ENCODE measurements at regions not wholly inside any gene's neighbourhood (a gene's known extent, or its start where the extent isn't known, plus 50 kb on each side); places are given as distances from the start of the nearest gene placed in this dataset.
"Not testable (repeated sequence)": the region's sequence is repeated elsewhere in the genome, so short reads cannot be mapped to it uniquely, and the experiment has no call there.

GRCh38 chr4:27407616-27408015 is 547.0 kb downstream of the STIM2 start:
- WGBS (ENCODE audit: insufficient coverage) = no CpG with 5 or more reads among the region's 1 CpG
- H3K27ac ChIP-seq (ENCODE audit: low read depth, low read length) = no peak overlapping the region
- no peaks in the 10 kb centered on the region for H3K9me3 ChIP-seq (ENCODE audit: control insufficient read depth, insufficient read depth, low read length)
- no peak for DNase-seq (ENCODE audit: low read depth in 4 of 6, low spot score in 6 of 6)
- H3K4me1 ChIP-seq (ENCODE audit: control insufficient read depth, insufficient read depth, low read length) = no peaks in the 10 kb centered on the region
- no peaks in the 10 kb centered on the region for H3K36me3 ChIP-seq (ENCODE audit: control insufficient read depth, insufficient read depth, low read length)
- no peaks in the 10 kb centered on the region for H3K27me3 ChIP-seq (ENCODE audit: control insufficient read depth, insufficient read depth, low read length)
- H3K4me3 ChIP-seq (ENCODE audit: low read depth, low read length) = no peak overlapping the region

DNA sequence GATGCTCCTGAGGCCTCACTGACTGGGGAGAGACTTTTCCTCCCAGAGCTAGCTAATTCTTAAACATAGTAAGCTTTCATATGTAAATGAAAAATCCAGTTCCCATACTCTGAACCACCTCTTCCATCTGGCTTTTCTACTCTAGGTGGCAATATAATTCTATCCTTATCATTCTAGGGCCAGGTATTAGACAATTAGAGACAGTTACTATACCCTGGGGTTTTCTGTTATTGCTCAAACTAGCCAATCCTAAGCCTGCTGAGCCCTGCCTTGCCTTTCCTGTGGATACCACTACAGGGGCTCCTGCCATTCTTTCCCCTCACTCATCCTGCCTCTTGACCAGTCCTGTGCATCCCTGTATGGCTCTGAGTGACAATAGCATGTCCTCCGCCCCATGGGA is 552.0 kb downstream of the STIM2 start:
- H3K4me1 ChIP-seq (ENCODE audit: control insufficient read depth, insufficient read depth, low read length) = no peaks in the 10 kb centered on the region
- DNase-seq (ENCODE audit: low read depth in 4 of 6, low spot score in 6 of 6) = no peak
- H3K4me3 ChIP-seq (ENCODE audit: low read depth, low read length) = no peak overlapping the region
- H3K27me3 ChIP-seq (ENCODE audit: control insufficient read depth, insufficient read depth, low read length) = no peaks in the 10 kb centered on the region
- H3K36me3 ChIP-seq (ENCODE audit: control insufficient read depth, insufficient read depth, low read length) = no peaks in the 10 kb centered on the region
- no peaks in the 10 kb centered on the region for H3K9me3 ChIP-seq (ENCODE audit: control insufficient read depth, insufficient read depth, low read length)
- H3K27ac ChIP-seq (ENCODE audit: low read depth, low read length) = no peak overlapping the region
- WGBS (ENCODE audit: insufficient coverage) = no CpG with 5 or more reads among the region's 1 CpG

GRCh38 chr4:27414887-27415731 is 554.5 kb downstream of the STIM2 start:
- Histone ChIP-seq H3K4me3 (ENCODE audit: low read depth, low read length) (no peak overlapping the region), H3K9me3 (ENCODE audit: control insufficient read depth, insufficient read depth, low read length) (no peaks in the 10 kb centered on the region), H3K27ac (ENCODE audit: low read depth, low read length) (no peak overlapping the region), H3K36me3 (ENCODE audit: control insufficient read depth, insufficient read depth, low read length) (no peaks in the 10 kb centered on the region), H3K27me3 (ENCODE audit: control insufficient read depth, insufficient read depth, low read length) (no peaks in the 10 kb centered on the region), H3K4me1 (ENCODE audit: control insufficient read depth, insufficient read depth, low read length) (no peaks in the 10 kb centered on the region)
- no peak for DNase-seq (ENCODE audit: low read depth in 4 of 6, low spot score in 6 of 6)
- 39% methylated on average over 2 of the region's 3 CpGs for WGBS (ENCODE audit: insufficient coverage)

GRCh38 chr4:27428661-27429060 is 568.0 kb downstream of the STIM2 start:
- no peaks in the 10 kb centered on the region for H3K36me3 ChIP-seq (ENCODE audit: control insufficient read depth, insufficient read depth, low read length)
- H3K27me3 ChIP-seq (ENCODE audit: control insufficient read depth, insufficient read depth, low read length) = no peaks in the 10 kb centered on the region
- H3K9me3 ChIP-seq (ENCODE audit: control insufficient read depth, insufficient read depth, low read length) = no peaks in the 10 kb centered on the region
- H3K4me3 ChIP-seq (ENCODE audit: low read depth, low read length) = no peak overlapping the region
- H3K4me1 ChIP-seq (ENCODE audit: control insufficient read depth, insufficient read depth, low read length) = no peaks in the 10 kb centered on the region
- WGBS (ENCODE audit: insufficient coverage) = no CpG with 5 or more reads among the region's 1 CpG
- DNase-seq (ENCODE audit: low read depth in 4 of 6, low spot score in 6 of 6) = no peak
- H3K27ac ChIP-seq (ENCODE audit: low read depth, low read length) = no peak overlapping the region

- H3K9me3 ChIP-seq (ENCODE audit: control insufficient read depth, insufficient read depth, low read length) = no peaks in the 10 kb centered on the region
- no peaks in the 10 kb centered on the region for H3K36me3 ChIP-seq (ENCODE audit: control insufficient read depth, insufficient read depth, low read length)
- DNase-seq (ENCODE audit: low read depth in 4 of 6, low spot score in 6 of 6) = no peak
- H3K4me3 ChIP-seq (ENCODE audit: low read depth, low read length) = no peak overlapping the region
- no peak overlapping the region for H3K27ac ChIP-seq (ENCODE audit: low read depth, low read length)
- WGBS (ENCODE audit: insufficient coverage) = 76% methylated on average over 3 of the region's 5 CpGs
- no peaks in the 10 kb centered on the region for H3K27me3 ChIP-seq (ENCODE audit: control insufficient read depth, insufficient read depth, low read length)
- H3K4me1 ChIP-seq (ENCODE audit: control insufficient read depth, insufficient read depth, low read length) = no peaks in the 10 kb centered on the region
These were observed 568.8 kb downstream of the STIM2 start for GRCh38 chr4:27429364-27429871.

- Histone ChIP-seq H3K4me3 (ENCODE audit: low read depth, low read length) (no peak overlapping the region), H3K27me3 (ENCODE audit: control insufficient read depth, insufficient read depth, low read length) (no peaks in the 10 kb centered on the region), H3K36me3 (ENCODE audit: control insufficient read depth, insufficient read depth, low read length) (no peaks in the 10 kb centered on the region), H3K4me1 (ENCODE audit: control insufficient read depth, insufficient read depth, low read length) (no peaks in the 10 kb centered on the region), H3K27ac (ENCODE audit: low read depth, low read length) (no peak overlapping the region), H3K9me3 (ENCODE audit: control insufficient read depth, insufficient read depth, low read length) (no peaks in the 10 kb centered on the region)
- DNase-seq (ENCODE audit: low read depth in 4 of 6, low spot score in 6 of 6) = no peak
- no CpG with 5 or more reads among the region's 1 CpG for WGBS (ENCODE audit: insufficient coverage)
These were observed 581.5 kb downstream of the STIM2 start for GRCh38 chr4:27442146-27442545.

GRCh38 chr4:27442661-27443060 is 582.0 kb downstream of the STIM2 start:
- not testable (repeated sequence) for H3K27me3 ChIP-seq (ENCODE audit: control insufficient read depth, insufficient read depth, low read length); H3K4me3 ChIP-seq (ENCODE audit: low read depth, low read length); H3K4me1 ChIP-seq (ENCODE audit: control insufficient read depth, insufficient read depth, low read length); H3K9me3 ChIP-seq (ENCODE audit: control insufficient read depth, insufficient read depth, low read length); H3K36me3 ChIP-seq (ENCODE audit: control insufficient read depth, insufficient read depth, low read length); H3K27ac ChIP-seq (ENCODE audit: low read depth, low read length); DNase-seq (ENCODE audit: low read depth in 4 of 6, low spot score in 6 of 6)
- 100% methylated on average over 1 of the region's 4 CpGs for WGBS (ENCODE audit: insufficient coverage)

GRCh38 chr4:27463816-27464215 is 603.2 kb downstream of the STIM2 start:
- no peaks in the 10 kb centered on the region for H3K27me3 ChIP-seq (ENCODE audit: control insufficient read depth, insufficient read depth, low read length)
- H3K36me3 ChIP-seq (ENCODE audit: control insufficient read depth, insufficient read depth, low read length) = no peaks in the 10 kb centered on the region
- no peak for DNase-seq (ENCODE audit: low read depth in 4 of 6, low spot score in 6 of 6)
- H3K27ac ChIP-seq (ENCODE audit: low read depth, low read length) = no peak overlapping the region
- no peaks in the 10 kb centered on the region for H3K4me1 ChIP-seq (ENCODE audit: control insufficient read depth, insufficient read depth, low read length)
- 92% methylated on average over 3 of the region's 3 CpGs for WGBS (ENCODE audit: insufficient coverage)
- no peaks in the 10 kb centered on the region for H3K9me3 ChIP-seq (ENCODE audit: control insufficient read depth, insufficient read depth, low read length)
- no peak overlapping the region for H3K4me3 ChIP-seq (ENCODE audit: low read depth, low read length)

DNA sequence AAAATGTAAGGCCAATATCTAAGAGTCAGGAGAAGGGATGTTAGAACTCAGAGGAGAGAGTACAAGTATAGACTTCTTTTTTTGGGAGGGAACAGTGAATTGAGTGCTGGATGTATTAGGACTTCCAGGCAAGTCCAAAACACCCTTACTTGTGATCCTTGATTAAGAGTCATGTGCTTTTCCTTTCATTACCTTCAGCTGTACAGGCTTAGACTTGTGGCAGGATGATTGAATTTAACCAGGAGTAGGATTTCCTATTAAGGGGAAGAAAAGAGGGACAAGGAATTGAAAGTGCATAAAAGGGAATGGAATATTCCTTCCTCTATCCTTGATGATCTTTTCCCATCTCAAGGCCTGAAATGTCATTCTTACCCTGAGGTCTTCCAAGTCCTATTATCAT is 606.7 kb downstream of the STIM2 start:
- no peaks in the 10 kb centered on the region for H3K36me3 ChIP-seq (ENCODE audit: control insufficient read depth, insufficient read depth, low read length)
- H3K27ac ChIP-seq (ENCODE audit: low read depth, low read length) = no peak overlapping the region
- no peaks in the 10 kb centered on the region for H3K9me3 ChIP-seq (ENCODE audit: control insufficient read depth, insufficient read depth, low read length)
- no peak overlapping the region for H3K4me3 ChIP-seq (ENCODE audit: low read depth, low read length)
- no peaks in the 10 kb centered on the region for H3K27me3 ChIP-seq (ENCODE audit: control insufficient read depth, insufficient read depth, low read length)
- DNase-seq (ENCODE audit: low read depth in 4 of 6, low spot score in 6 of 6) = no peak
- no peaks in the 10 kb centered on the region for H3K4me1 ChIP-seq (ENCODE audit: control insufficient read depth, insufficient read depth, low read length)

DNA sequence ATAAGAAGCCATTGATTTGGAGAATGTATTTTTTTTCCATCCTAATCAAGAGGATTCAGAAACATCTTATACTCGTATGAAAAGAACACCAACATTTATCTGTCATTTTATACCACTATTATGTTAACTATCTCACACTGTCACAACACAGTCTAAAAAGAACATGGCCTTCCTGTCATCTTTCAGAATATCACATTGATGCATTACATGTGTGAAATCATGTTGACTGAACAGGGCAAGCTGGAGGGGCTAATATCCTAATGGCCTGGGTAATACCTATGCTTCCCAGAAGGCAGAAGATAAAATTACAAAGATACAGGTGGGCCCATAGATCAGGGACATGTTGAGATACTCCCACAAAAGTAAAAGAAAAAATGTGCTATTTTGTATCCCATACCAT is 611.7 kb downstream of the STIM2 start:
- no peak for DNase-seq (ENCODE audit: low read depth in 4 of 6, low spot score in 6 of 6)
- Histone ChIP-seq H3K4me1 (ENCODE audit: control insufficient read depth, insufficient read depth, low read length) (no peaks in the 10 kb centered on the region), H3K36me3 (ENCODE audit: control insufficient read depth, insufficient read depth, low read length) (no peaks in the 10 kb centered on the region), H3K4me3 (ENCODE audit: low read depth, low read length) (no peak overlapping the region), H3K27me3 (ENCODE audit: control insufficient read depth, insufficient read depth, low read length) (no peaks in the 10 kb centered on the region), H3K9me3 (ENCODE audit: control insufficient read depth, insufficient read depth, low read length) (no peaks in the 10 kb centered on the region), H3K27ac (ENCODE audit: low read depth, low read length) (no peak overlapping the region)
- no CpG with 5 or more reads among the region's 1 CpG for WGBS (ENCODE audit: insufficient coverage)

Data from spinal cord (tissue), 9 donors.